ENCODE measurements at regions not wholly inside any gene's neighbourhood (a gene's known extent, or its start where the extent isn't known, plus 50 kb on each side); places are given as distances from the start of the nearest gene placed in this dataset.

DNA sequence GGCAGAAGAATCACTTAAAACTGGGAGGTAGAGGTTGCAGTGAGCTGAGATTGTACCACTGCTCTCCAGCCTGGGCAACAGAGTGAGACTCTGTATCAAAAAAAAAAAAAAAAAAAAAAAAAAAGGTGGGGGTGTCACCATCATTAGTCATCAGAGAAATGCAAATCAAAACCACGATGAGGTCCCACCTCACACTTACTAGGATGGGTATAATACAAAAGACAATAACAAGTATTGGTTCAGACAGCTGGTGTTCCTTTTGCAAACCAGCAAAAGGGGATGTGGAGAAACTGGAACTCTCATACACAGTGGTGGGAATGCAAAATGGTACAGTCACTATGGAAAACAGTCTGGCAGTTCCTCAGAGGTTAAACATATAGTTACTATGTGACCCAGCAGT is 78.7 kb upstream of the TSC22D2 start:
- DNase-seq (ENCODE audit: low spot score) = no peak
- Histone ChIP-seq H2BK15ac (ENCODE audit: low read length) (no peak overlapping the region), H3K4me1 (ENCODE audit: control insufficient read depth in 2 of 2, insufficient read depth in 1 of 2, low read depth in 1 of 2, low read length in 2 of 2) (no peaks in the 10 kb centered on the region), H2BK12ac (ENCODE audit: low read length) (no peak overlapping the region), H3K4me2 (ENCODE audit: insufficient read depth, low read length, poor library complexity, severe bottlenecking) (no peak overlapping the region), H3K23ac (ENCODE audit: low read depth, low read length, poor library complexity) (no peak overlapping the region), H2BK120ac (ENCODE audit: low read depth, low read length) (no peak overlapping the region), H2AFZ (ENCODE audit: low read length) (no peak overlapping the region), H3K27me3 (ENCODE audit: control insufficient read depth in 3 of 3, insufficient read depth in 3 of 3, low read depth in 1 of 3, low read length in 3 of 3) (peaks cover 0 to 8% (median 0%) of the 10 kb centered on the region in 3 experiments), H3K4ac (ENCODE audit: low read length) (no peak overlapping the region), H2BK5ac (ENCODE audit: low read length) (no peak overlapping the region), H3K79me1 (ENCODE audit: low read depth, low read length) (no peaks in the 10 kb centered on the region), H3K4me3 (ENCODE audit: low read length in 2 of 2) (no peak overlapping the region), H3K27ac (replicated peaks; ENCODE audit: low read length) (no peak overlapping the region), H3K36me3 (replicated peaks in 1 of 2; ENCODE audit: control insufficient read depth in 2 of 2, insufficient read depth in 2 of 2, low read length in 2 of 2) (no peaks in the 10 kb centered on the region), H3K14ac (ENCODE audit: low read length) (no peak overlapping the region), H2AK5ac (ENCODE audit: low read depth, low read length) (no peak overlapping the region), H4K91ac (ENCODE audit: low read depth, low read length, poor library complexity) (no peak overlapping the region), H3K9ac (ENCODE audit: low read depth, low read length, poor library complexity) (no peak overlapping the region), H4K8ac (ENCODE audit: low read depth, low read length) (no peak overlapping the region), H3K9me3 (replicated peaks in 1 of 2; ENCODE audit: control insufficient read depth in 2 of 2, insufficient read depth in 1 of 2, low read depth in 1 of 2, low read length in 2 of 2) (no peaks in the 10 kb centered on the region), H3K18ac (ENCODE audit: low read length) (no peak overlapping the region)
- WGBS, 2 donors (ENCODE audit: extremely low coverage in 2 of 2, insufficient read length in 2 of 2, insufficient replicate concordance in 1 of 2) = no CpG with 5 or more reads among the region's 1 CpG

DNA sequence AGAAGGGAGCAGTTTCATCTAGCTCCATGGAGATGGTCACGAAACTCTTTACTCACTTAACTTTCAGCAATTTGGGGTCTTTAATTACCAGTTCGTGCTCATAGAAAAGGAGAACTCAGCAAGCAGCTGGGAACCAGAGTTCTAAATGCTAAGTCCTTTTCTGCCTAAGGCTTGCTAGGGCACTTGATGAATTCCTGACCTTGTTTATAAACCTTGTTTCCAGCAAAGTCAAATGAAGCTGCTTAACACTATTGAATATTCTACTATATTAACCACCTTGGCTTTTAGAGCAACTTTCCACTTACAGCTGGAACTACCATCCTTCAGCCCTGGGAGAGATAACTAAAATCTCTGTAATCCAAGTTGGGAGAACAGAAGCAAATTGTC is 79.5 kb upstream of the TSC22D2 start:
- Histone ChIP-seq H3K23ac (ENCODE audit: low read depth, low read length, poor library complexity) (no peak overlapping the region), H3K27ac (replicated peaks; ENCODE audit: low read length) (no peak overlapping the region), H3K14ac (ENCODE audit: low read length) (no peak overlapping the region), H2AFZ (ENCODE audit: low read length) (no peak overlapping the region), H3K4me3 (ENCODE audit: low read length in 2 of 2) (no peak overlapping the region), H4K8ac (ENCODE audit: low read depth, low read length) (no peak overlapping the region), H3K9ac (ENCODE audit: low read depth, low read length, poor library complexity) (no peak overlapping the region), H3K9me3 (replicated peaks in 1 of 2; ENCODE audit: control insufficient read depth in 2 of 2, insufficient read depth in 1 of 2, low read depth in 1 of 2, low read length in 2 of 2) (no peaks in the 10 kb centered on the region), H3K18ac (ENCODE audit: low read length) (no peak overlapping the region), H2BK5ac (ENCODE audit: low read length) (no peak overlapping the region), H4K91ac (ENCODE audit: low read depth, low read length, poor library complexity) (no peak overlapping the region), H2AK5ac (ENCODE audit: low read depth, low read length) (no peak overlapping the region), H3K36me3 (replicated peaks in 1 of 2; ENCODE audit: control insufficient read depth in 2 of 2, insufficient read depth in 2 of 2, low read length in 2 of 2) (no peaks in the 10 kb centered on the region), H2BK15ac (ENCODE audit: low read length) (no peak overlapping the region), H3K4me1 (ENCODE audit: control insufficient read depth in 2 of 2, insufficient read depth in 1 of 2, low read depth in 1 of 2, low read length in 2 of 2) (no peaks in the 10 kb centered on the region), H2BK12ac (ENCODE audit: low read length) (no peak overlapping the region), H3K4me2 (ENCODE audit: insufficient read depth, low read length, poor library complexity, severe bottlenecking) (no peak overlapping the region), H3K27me3 (ENCODE audit: control insufficient read depth in 3 of 3, insufficient read depth in 3 of 3, low read depth in 1 of 3, low read length in 3 of 3) (peaks cover 0 to 8% (median 0%) of the 10 kb centered on the region in 3 experiments), H3K4ac (ENCODE audit: low read length) (no peak overlapping the region), H2BK120ac (ENCODE audit: low read depth, low read length) (no peak overlapping the region), H3K79me1 (ENCODE audit: low read depth, low read length) (no peaks in the 10 kb centered on the region)
- no peak for DNase-seq (ENCODE audit: low spot score)
- no CpG with 5 or more reads among the region's 2 CpGs for WGBS, 2 donors (ENCODE audit: extremely low coverage in 2 of 2, insufficient read length in 2 of 2, insufficient replicate concordance in 1 of 2)

DNA sequence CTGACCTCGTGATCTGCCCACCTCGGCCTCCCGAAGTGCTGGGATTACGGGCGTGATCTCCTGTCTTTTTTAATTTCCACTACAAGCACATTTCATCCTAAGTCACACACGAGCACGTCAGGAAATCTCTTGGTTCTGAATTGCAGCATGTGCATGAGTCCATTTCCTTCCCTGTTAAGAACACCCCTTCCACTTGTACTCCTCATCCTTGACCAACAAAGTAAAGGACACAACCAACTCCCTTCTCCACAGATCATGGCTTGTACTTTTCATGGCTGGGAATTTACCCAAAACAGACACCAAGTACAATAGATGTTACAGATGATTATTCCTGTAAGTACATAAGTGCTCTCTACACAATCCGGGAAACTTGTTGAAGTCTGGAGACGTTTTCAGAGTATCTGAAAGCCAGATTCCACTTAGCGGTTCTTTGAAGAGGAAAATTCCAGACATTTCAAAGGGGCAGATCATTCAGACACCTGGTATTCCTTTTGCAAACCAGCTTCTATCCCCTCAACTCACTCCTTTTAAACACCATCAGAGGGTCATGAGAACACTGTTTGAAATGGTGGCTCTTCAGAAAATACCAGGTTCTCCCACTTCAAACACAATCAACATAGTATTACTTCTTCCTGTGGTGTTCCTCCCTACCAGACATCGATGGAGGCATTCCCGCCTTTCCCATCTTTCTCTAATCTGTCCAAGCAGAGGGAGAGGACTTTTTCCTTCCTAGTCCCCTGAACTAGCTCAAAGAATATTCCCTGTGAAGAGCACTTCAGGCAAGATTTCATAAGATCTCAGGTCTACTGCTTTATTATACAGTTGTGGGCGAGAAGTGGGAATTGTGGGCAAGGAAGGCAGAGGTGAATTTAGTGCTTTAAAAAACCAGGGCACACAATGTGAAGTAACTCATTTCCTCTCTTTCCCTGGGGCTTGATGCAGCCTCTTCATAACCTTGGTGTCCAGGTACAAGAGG is 80.1 kb upstream of the TSC22D2 start:
- Histone ChIP-seq H3K36me3 (replicated peaks in 1 of 2; ENCODE audit: control insufficient read depth in 2 of 2, insufficient read depth in 2 of 2, low read length in 2 of 2) (no peaks in the 10 kb centered on the region), H2BK120ac (ENCODE audit: low read depth, low read length) (no peak overlapping the region), H2AK5ac (ENCODE audit: low read depth, low read length) (no peak overlapping the region), H2AFZ (ENCODE audit: low read length) (no peak overlapping the region), H3K18ac (ENCODE audit: low read length) (no peak overlapping the region), H2BK5ac (ENCODE audit: low read length) (no peak overlapping the region), H3K4me2 (ENCODE audit: insufficient read depth, low read length, poor library complexity, severe bottlenecking) (no peak overlapping the region), H3K79me1 (ENCODE audit: low read depth, low read length) (no peaks in the 10 kb centered on the region), H3K4me3 (ENCODE audit: low read length in 2 of 2) (no peak overlapping the region), H3K9ac (ENCODE audit: low read depth, low read length, poor library complexity) (no peak overlapping the region), H3K4me1 (ENCODE audit: control insufficient read depth in 2 of 2, insufficient read depth in 1 of 2, low read depth in 1 of 2, low read length in 2 of 2) (no peaks in the 10 kb centered on the region), H3K27me3 (ENCODE audit: control insufficient read depth in 3 of 3, insufficient read depth in 3 of 3, low read depth in 1 of 3, low read length in 3 of 3) (peaks cover 0 to 8% (median 0%) of the 10 kb centered on the region in 3 experiments), H2BK15ac (ENCODE audit: low read length) (no peak overlapping the region), H3K27ac (replicated peaks; ENCODE audit: low read length) (no peak overlapping the region), H2BK12ac (ENCODE audit: low read length) (no peak overlapping the region), H3K23ac (ENCODE audit: low read depth, low read length, poor library complexity) (no peak overlapping the region), H3K14ac (ENCODE audit: low read length) (no peak overlapping the region), H3K9me3 (replicated peaks in 1 of 2; ENCODE audit: control insufficient read depth in 2 of 2, insufficient read depth in 1 of 2, low read depth in 1 of 2, low read length in 2 of 2) (no peaks in the 10 kb centered on the region), H3K4ac (ENCODE audit: low read length) (no peak overlapping the region), H4K91ac (ENCODE audit: low read depth, low read length, poor library complexity) (no peak overlapping the region), H4K8ac (ENCODE audit: low read depth, low read length) (no peak overlapping the region)
- no peak for DNase-seq (ENCODE audit: low spot score)
- no CpG with 5 or more reads among the region's 13 CpGs for WGBS, 2 donors (ENCODE audit: extremely low coverage in 2 of 2, insufficient read length in 2 of 2, insufficient replicate concordance in 1 of 2)

DNA sequence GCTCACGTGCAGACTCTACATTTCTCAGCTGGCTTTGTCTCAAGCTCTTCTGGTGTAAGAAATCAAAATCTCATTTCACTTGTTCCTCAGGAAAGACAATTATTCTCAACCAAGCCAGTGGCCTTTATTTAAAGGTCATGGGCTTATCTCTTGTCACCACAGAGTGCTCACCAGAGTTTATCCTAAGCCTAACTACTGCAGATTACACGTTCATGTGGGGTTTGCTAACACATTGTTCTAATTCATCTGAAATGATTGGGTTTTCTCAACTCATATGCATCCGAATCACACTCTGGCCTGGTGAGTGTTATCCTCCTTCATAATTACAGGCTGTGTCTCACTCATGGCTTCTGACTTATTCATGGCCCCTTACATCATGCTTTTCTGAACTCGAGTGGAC is 83.3 kb upstream of the TSC22D2 start:
- no peak overlapping the region for H3K4ac ChIP-seq (ENCODE audit: low read length)
- H2BK5ac ChIP-seq (ENCODE audit: low read length) = no peak overlapping the region
- H3K36me3 ChIP-seq (replicated peaks in 1 of 2; ENCODE audit: control insufficient read depth in 2 of 2, insufficient read depth in 2 of 2, low read length in 2 of 2) = no peaks in the 10 kb centered on the region
- no peak overlapping the region for H3K9ac ChIP-seq (ENCODE audit: low read depth, low read length, poor library complexity)
- H2BK120ac ChIP-seq (ENCODE audit: low read depth, low read length) = no peak overlapping the region
- no peak overlapping the region for H2AK5ac ChIP-seq (ENCODE audit: low read depth, low read length)
- H4K8ac ChIP-seq (ENCODE audit: low read depth, low read length) = no peak overlapping the region
- WGBS, 2 donors (ENCODE audit: extremely low coverage in 2 of 2, insufficient read length in 2 of 2, insufficient replicate concordance in 1 of 2) = no CpG with 5 or more reads among the region's 4 CpGs
- no peak overlapping the region for H2BK15ac ChIP-seq (ENCODE audit: low read length)
- H4K91ac ChIP-seq (ENCODE audit: low read depth, low read length, poor library complexity) = no peak overlapping the region
- H3K18ac ChIP-seq (ENCODE audit: low read length) = no peak overlapping the region
- H3K27ac ChIP-seq (replicated peaks; ENCODE audit: low read length) = no peak overlapping the region
- no peak overlapping the region for H3K4me3 ChIP-seq (ENCODE audit: low read length in 2 of 2)
- DNase-seq (ENCODE audit: low spot score) = no peak
- no peak overlapping the region for H3K14ac ChIP-seq (ENCODE audit: low read length)
- H2BK12ac ChIP-seq (ENCODE audit: low read length) = no peak overlapping the region
- H3K4me1 ChIP-seq (ENCODE audit: control insufficient read depth in 2 of 2, insufficient read depth in 1 of 2, low read depth in 1 of 2, low read length in 2 of 2) = no peaks in the 10 kb centered on the region
- no peaks in the 10 kb centered on the region for H3K9me3 ChIP-seq (replicated peaks in 1 of 2; ENCODE audit: control insufficient read depth in 2 of 2, insufficient read depth in 1 of 2, low read depth in 1 of 2, low read length in 2 of 2)
- no peaks in the 10 kb centered on the region for H3K79me1 ChIP-seq (ENCODE audit: low read depth, low read length)
- no peak overlapping the region for H3K23ac ChIP-seq (ENCODE audit: low read depth, low read length, poor library complexity)
- H3K27me3 ChIP-seq (ENCODE audit: control insufficient read depth in 3 of 3, insufficient read depth in 3 of 3, low read depth in 1 of 3, low read length in 3 of 3) = peaks cover 0 to 8% (median 0%) of the 10 kb centered on the region in 3 experiments
- no peak overlapping the region for H2AFZ ChIP-seq (ENCODE audit: low read length)
- H3K4me2 ChIP-seq (ENCODE audit: insufficient read depth, low read length, poor library complexity, severe bottlenecking) = no peak overlapping the region
